ENCODE measurements at regions not wholly inside any gene's neighbourhood (a gene's known extent, or its start where the extent isn't known, plus 50 kb on each side); places are given as distances from the start of the nearest gene placed in this dataset.

DNA sequence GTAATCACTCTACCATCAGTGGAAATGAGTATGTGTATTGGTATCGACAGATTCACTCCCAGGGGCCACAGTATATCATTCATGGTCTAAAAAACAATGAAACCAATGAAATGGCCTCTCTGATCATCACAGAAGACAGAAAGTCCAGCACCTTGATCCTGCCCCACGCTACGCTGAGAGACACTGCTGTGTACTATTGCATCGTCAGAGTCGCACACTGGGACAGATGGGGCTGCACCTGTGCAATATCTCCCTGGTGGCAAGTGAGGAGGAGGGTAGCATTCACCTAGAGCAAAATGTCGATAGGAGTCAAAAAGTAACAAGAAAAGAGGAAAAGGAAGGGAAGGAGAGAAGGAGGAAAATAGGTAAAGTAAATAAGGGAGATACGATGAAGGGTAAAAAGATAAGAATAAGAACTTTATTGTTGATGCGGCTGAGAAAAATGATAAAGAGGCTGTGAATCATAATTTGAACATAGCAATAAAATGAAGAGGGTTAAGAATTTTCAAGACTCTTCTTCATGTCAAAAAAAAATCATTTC lies 450.5 kb upstream of the OR4E1 start:
- Histone ChIP-seq H3K36me3 (replicated peaks in 1 of 2; ENCODE audit: control insufficient read depth in 1 of 2, insufficient read depth in 2 of 2, low read length in 2 of 2) (no peaks in the 10 kb centered on the region), H3K27ac (ENCODE audit: extremely low read length, insufficient read depth, low read length) (no peak overlapping the region), H3K4me1 (ENCODE audit: insufficient read depth, low read length) (no peaks in the 10 kb centered on the region), H3K27me3 (ENCODE audit: control insufficient read depth in 1 of 2, insufficient read depth in 2 of 2, low read length in 2 of 2) (no peaks in the 10 kb centered on the region), H3K9ac (ENCODE audit: insufficient read depth, low read depth, low read length) (no peak overlapping the region), H2AFZ (ENCODE audit: low read length) (no peak overlapping the region), H3K4me2 (ENCODE audit: low read depth, low read length) (no peak overlapping the region), H3K4me3 (replicated peaks in 1 of 3; ENCODE audit: insufficient read depth in 1 of 3, low read depth in 2 of 3, low read length in 3 of 3) (no peak overlapping the region), H3K9me3 (ENCODE audit: low read length) (no peaks in the 10 kb centered on the region), H4K20me1 (ENCODE audit: insufficient read depth, low read length) (no peaks in the 10 kb centered on the region), H3K79me2 (ENCODE audit: insufficient read depth, low read length) (no peaks in the 10 kb centered on the region)
- FAIRE-seq (no peak), ATAC-seq (no peak), DNase-seq (ENCODE audit: low spot score) (no peak)
- POLR2A ChIA-PET, result no interaction called here
- intact Hi-C loops (cut with micrococcal nuclease; ENCODE audit: unreplicated experiment), result loop anchor here (5.0 kb wide), 1 partner anchor 253 kb away; no protein-coding TSS in a partner anchor
- in situ Hi-C loops (cut with HindIII; ENCODE audit: extremely low pct_ligation_motif_present, low pct_unique_long_range_greater_than_20kb), result no loop called here
- WGBS (ENCODE audit: low lambda C conversion rate), result 16% methylated on average over 8 of the region's 8 CpGs
- no TSS peak for BruUV-seq (replicated peaks)
- CTCF ChIA-PET (ENCODE audit: low intra/inter-chr PET ratio, low total read pairs), result no interaction called here
- no peak for TF ChIP-seq ZNF563 (CRISPR knock-in tag; IDR thresholded peaks at IDR 0.05)
- TF ChIP-seq ZNF564 (CRISPR knock-in tag; IDR thresholded peaks at IDR 0.05), result no peak
- no peak for TF ChIP-seq RBM22 (optimal IDR thresholded peaks at IDR 0.05; ENCODE audit: low read length)
- peak; percentile 90; the same call in 1 of the 2 replicates for TF ChIP-seq SOX6 (IDR thresholded peaks at IDR 0.05)
- no peak for TF ChIP-seq SOX6 (CRISPR knock-in tag; IDR thresholded peaks at IDR 0.05)
- TF ChIP-seq YEATS2 (CRISPR knock-in tag; IDR thresholded peaks at IDR 0.05; ENCODE audit: borderline replicate concordance), result no peak
- no peak for TF ChIP-seq ZSCAN31 (CRISPR knock-in tag; IDR thresholded peaks at IDR 0.05; ENCODE audit: low read depth)
- no peak for TF ChIP-seq JUND (CRISPR knock-in tag; IDR thresholded peaks at IDR 0.05)
- TF ChIP-seq ZNF704 (CRISPR knock-in tag; IDR thresholded peaks at IDR 0.05; ENCODE audit: borderline replicate concordance), result no peak
- TF ChIP-seq EHMT2 (IDR thresholded peaks at IDR 0.05; ENCODE audit: borderline replicate concordance, low read depth, low read length), result no peak
- TF ChIP-seq, protein P1, sequence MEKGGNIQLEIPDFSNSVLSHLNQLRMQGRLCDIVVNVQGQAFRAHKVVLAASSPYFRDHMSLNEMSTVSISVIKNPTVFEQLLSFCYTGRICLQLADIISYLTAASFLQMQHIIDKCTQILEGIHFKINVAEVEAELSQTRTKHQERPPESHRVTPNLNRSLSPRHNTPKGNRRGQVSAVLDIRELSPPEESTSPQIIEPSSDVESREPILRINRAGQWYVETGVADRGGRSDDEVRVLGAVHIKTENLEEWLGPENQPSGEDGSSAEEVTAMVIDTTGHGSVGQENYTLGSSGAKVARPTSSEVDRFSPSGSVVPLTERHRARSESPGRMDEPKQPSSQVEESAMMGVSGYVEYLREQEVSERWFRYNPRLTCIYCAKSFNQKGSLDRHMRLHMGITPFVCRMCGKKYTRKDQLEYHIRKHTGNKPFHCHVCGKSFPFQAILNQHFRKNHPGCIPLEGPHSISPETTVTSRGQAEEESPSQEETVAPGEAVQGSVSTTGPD (CRISPR knock-in tag; IDR thresholded peaks at IDR 0.05), result no peak
- TF ChIP-seq ZFAT (CRISPR knock-in tag; conservative IDR thresholded peaks at IDR 0.05), result peak; percentile 88
- TF ChIP-seq, protein P2, sequence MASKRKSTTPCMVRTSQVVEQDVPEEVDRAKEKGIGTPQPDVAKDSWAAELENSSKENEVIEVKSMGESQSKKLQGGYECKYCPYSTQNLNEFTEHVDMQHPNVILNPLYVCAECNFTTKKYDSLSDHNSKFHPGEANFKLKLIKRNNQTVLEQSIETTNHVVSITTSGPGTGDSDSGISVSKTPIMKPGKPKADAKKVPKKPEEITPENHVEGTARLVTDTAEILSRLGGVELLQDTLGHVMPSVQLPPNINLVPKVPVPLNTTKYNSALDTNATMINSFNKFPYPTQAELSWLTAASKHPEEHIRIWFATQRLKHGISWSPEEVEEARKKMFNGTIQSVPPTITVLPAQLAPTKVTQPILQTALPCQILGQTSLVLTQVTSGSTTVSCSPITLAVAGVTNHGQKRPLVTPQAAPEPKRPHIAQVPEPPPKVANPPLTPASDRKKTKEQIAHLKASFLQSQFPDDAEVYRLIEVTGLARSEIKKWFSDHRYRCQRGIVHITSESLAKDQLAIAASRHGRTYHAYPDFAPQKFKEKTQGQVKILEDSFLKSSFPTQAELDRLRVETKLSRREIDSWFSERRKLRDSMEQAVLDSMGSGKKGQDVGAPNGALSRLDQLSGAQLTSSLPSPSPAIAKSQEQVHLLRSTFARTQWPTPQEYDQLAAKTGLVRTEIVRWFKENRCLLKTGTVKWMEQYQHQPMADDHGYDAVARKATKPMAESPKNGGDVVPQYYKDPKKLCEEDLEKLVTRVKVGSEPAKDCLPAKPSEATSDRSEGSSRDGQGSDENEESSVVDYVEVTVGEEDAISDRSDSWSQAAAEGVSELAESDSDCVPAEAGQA (IDR thresholded peaks at IDR 0.05; ENCODE audit: low read depth), result no peak
- TF ChIP-seq, protein P2 (CRISPR knock-in tag; IDR thresholded peaks at IDR 0.05; ENCODE audit: borderline replicate concordance), result no peak
- 0 out of 2 replicates have a peak, but pooled peaks have one; percentile 35 for TF ChIP-seq FOXA1 (IDR thresholded peaks at IDR 0.05)
- TF ChIP-seq FOXA1 (CRISPR knock-in tag; IDR thresholded peaks at IDR 0.05), result no peak
- no peak for TF ChIP-seq ATF1 (CRISPR knock-in tag; IDR thresholded peaks at IDR 0.05)
- TF ChIP-seq ELF4 (CRISPR knock-in tag; IDR thresholded peaks at IDR 0.05; ENCODE audit: borderline replicate concordance), result no peak
- TF ChIP-seq NBN (conservative IDR thresholded peaks at IDR 0.05), result no peak
- TF ChIP-seq FOXK2 (IDR thresholded peaks at IDR 0.05), result peak; percentile 19; the same call in 1 of the 2 replicates

All from HepG2 (cell line).